Stimulated activated naive CD8-positive, alpha-beta T cell treated with anti-CD3 and anti-CD28 coated beads, Interleukin-15, amount 100 ng/mL, for 72 hours (primary cell): ENCODE measurements at regions not wholly inside any gene's neighbourhood (a gene's known extent, or its start where the extent isn't known, plus 50 kb on each side); places are given as distances from the start of the nearest gene placed in this dataset.

ENCODE experiments used
- ATAC-seq: fragments of 150-1000 bp; cut with Tn5 transposase; 2 replicates; pipeline ENCODE4 v1.10.0; 2021; ENCODE audit warnings: mild to moderate bottlenecking, moderate library complexity
- DNase-seq, 2 donors: peaks; one replicate each; pipeline ENCODE4 v3.0.0; 2021 to 2022
- H3K27ac Mint-ChIP-seq, 2 donors: one replicate each; pipeline ENCODE4 v1.8.0; 2022; ENCODE audit warnings: mild to moderate bottlenecking in 2 of 2, mixed read lengths in 2 of 2, moderate library complexity in 2 of 2
- H3K27me3 Mint-ChIP-seq: one replicate; pipeline ENCODE4 v1.8.0; 2022; ENCODE audit warnings: mixed read lengths
- H3K4me1 Mint-ChIP-seq: one replicate; pipeline ENCODE4 v1.8.0; 2022; ENCODE audit warnings: mild to moderate bottlenecking, mixed read lengths
- H3K4me3 Mint-ChIP-seq, 2 donors: one replicate each; pipeline ENCODE4 v1.8.0; 2022; ENCODE audit warnings: mild to moderate bottlenecking in 2 of 2, mixed read lengths in 2 of 2, moderate library complexity in 1 of 2
- H3K9me3 Mint-ChIP-seq, 2 donors: one replicate each; pipeline ENCODE4 v1.8.0; 2022; ENCODE audit warnings: mixed read lengths in 2 of 2

DNA sequence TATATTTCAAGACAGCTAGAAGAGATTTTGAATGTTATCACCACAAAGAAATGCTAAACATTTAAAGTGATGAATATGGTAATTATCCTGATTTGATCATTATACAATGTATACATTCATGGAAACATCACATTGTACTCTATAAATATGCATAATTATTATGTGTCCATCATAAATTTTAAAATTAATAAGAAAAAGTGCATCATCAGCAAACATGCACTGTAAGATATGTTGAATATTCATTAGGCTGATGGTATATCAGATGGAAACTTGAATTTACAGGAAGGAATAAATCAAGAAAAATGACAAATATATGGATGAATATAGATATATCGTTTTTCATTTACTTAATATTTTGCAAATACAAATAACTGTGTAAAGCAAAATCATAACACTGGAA is 812.1 kb upstream of the INTU start:
- ATAC-seq = no peak
- Mint-ChIP-seq H3K4me1 (no peaks in the 10 kb centered on the region), H3K27ac (no peak overlapping the region), H3K9me3 (peaks cover 0 to 4% of the 10 kb centered on the region in 2 donors), H3K4me3 (no peak overlapping the region), H3K27me3 (no peaks in the 10 kb centered on the region)
- DNase-seq = no peak

DNA sequence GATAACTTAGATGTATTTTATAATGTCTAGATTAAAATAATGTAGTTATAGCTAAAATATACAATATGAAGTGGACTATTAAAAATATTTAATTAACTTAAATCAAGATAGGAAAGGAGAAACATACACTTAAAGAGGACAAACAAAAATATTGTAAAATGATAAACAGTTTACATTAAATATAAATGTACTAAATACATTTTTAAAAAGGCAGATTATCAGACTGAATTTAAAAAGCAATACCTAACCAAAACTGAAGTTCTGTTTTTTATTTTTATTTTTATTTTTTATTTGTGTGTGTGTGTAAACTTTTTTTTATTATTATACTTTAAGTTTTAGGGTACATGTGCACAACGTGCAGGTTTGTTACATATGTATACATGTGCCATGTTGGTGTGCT is 811.6 kb upstream of the INTU start:
- no peak overlapping the region for H3K4me3 Mint-ChIP-seq

DNA sequence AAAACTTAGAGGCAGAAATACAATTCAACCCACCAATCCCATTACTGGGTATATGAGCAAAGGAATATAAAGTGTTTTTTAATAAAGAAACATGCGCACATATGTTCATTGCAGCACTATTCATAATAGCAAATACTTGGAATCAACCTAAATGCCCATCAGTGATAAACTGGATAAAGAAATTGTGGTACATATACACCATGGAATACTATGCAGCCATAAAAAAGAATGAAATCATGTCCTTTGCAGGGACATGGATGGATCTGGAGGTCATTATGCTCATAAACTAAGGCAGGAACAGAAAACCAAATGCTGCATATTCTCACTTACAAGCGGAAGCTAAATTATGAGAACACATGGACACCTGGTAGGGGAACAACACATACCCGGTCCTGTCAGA is 807.7 kb upstream of the INTU start:
- no peaks in the 10 kb centered on the region for H3K4me1 Mint-ChIP-seq
- no peak overlapping the region for H3K27ac Mint-ChIP-seq
- ATAC-seq = no peak
- H3K9me3 Mint-ChIP-seq = peaks cover 6% of the 10 kb centered on the region in 2 donors
- no peak overlapping the region for H3K4me3 Mint-ChIP-seq
- no peak for DNase-seq
- H3K27me3 Mint-ChIP-seq = no peaks in the 10 kb centered on the region

More for the DNA sequence above, 811.6 kb upstream of the INTU start:
- DNase-seq (no peak), ATAC-seq (no peak)
- Mint-ChIP-seq H3K9me3 (peaks cover 0 to 4% of the 10 kb centered on the region in 2 donors), H3K4me1 (no peaks in the 10 kb centered on the region), H3K27ac (no peak overlapping the region), H3K27me3 (no peaks in the 10 kb centered on the region)

DNA sequence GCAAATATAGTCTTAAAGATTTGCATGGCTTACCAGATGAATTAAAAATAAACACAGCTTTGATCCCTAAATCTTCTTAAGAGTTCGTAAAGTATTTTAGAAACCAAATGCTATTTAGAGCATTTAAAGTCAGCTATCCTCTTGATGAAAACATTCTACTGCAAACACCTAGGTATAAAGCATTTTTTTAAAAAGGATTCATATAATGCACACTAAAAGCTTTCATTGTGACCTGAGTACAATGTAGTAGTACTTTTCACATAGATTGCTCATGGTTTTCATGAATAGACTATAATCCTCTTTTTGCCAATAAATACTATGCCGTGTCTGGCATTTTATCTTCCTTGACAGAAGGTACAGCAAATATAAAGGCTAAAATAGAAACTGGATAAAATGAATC is 805.1 kb upstream of the INTU start:
- H3K27ac Mint-ChIP-seq = no peak overlapping the region
- peaks cover 4 to 24% of the 10 kb centered on the region in 2 donors for H3K9me3 Mint-ChIP-seq
- H3K4me3 Mint-ChIP-seq = no peak overlapping the region

DNA sequence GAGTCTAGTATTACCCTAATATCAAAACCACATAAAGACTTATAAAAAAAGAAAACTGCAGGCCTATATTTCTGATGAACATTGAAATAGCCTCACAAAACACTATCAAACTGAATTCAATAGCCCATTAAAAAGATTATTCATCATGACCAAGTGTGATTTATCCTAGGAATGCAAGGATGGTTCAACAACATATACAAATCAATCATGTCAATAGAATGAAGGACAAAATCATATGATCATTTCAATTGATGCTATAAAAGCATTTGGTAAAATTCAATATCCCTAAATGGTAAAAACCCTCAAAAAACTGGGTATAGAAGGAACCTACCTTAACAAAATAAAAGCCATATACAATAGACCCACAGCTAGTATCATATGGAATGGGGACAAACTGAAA is 797.9 kb upstream of the INTU start:
- Mint-ChIP-seq H3K27me3 (no peaks in the 10 kb centered on the region), H3K4me1 (no peaks in the 10 kb centered on the region), H3K4me3 (no peak overlapping the region), H3K27ac (no peak overlapping the region), H3K9me3 (peaks cover 24 to 51% of the 10 kb centered on the region in 2 donors)
- ATAC-seq (no peak), DNase-seq (no peak)

More for the DNA sequence above, 805.1 kb upstream of the INTU start:
- Mint-ChIP-seq H3K27me3 (no peaks in the 10 kb centered on the region), H3K4me1 (no peaks in the 10 kb centered on the region)
- no peak for DNase-seq
- no peak for ATAC-seq

DNA sequence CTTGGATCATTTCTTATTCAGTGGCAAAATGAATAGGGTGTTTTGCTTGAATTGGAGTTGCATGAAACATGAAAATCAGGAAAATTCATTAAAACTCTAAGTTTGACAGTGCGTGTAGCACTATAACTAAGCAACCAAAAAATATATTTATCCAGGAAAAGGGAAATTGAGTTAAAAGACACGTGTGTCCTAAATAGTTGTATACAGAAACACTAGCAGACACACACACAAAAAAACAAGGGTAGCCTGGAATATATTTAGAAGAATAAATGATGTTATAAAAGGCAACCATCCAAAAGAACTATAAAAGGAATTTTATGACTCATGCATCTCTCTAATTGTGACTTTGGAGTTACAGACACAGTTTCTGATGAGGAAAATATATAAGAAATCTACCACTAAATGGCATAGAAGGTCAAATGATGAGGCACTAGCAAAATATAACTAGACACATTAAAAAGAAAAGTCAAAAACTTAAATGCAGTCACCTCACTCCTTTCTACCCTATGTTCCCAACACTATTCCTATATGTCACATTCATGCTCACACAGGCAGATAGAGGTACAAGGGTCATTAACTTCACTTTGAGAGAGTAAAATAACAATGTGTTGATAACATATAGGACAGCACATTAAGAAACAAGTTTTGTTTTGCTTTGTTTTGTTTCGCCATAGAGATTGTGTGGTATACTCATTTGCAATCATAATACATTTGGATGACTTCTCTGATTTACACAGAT is 793.6 kb upstream of the INTU start:
- DNase-seq (no peak), ATAC-seq (no peak)
- H3K9me3 Mint-ChIP-seq = peaks cover 19 to 36% of the 10 kb centered on the region in 2 donors
- H3K4me1 Mint-ChIP-seq = no peaks in the 10 kb centered on the region
- H3K4me3 Mint-ChIP-seq = no peak overlapping the region
- no peak overlapping the region for H3K27ac Mint-ChIP-seq
- H3K27me3 Mint-ChIP-seq = no peaks in the 10 kb centered on the region

DNA sequence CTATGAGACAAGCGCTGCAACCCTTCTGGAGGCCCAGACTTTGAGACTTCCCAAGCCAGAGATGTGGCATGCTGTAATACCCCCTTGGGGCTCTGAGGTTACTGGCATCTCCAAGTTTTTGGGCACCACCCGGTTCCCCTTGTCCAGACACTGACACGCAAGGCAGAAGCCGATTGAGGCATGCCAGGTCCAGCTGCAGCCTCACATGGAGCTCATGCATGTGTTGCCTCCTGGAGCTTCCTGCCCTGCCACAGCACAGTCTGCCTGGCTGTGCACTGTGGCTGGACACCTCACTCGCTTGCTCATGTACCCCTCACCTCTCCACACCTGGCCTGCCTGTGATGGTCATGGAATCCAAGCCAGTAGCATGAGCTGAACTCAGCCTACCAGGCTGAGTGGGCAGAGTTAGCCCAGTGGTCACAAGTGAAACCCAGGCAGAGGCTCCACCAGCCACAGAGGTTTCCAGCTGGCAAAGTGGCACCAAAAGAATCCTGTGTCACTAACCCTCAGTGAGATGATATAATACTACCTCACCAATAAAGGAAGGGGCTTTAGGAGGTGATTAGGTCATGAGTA is 789.2 kb upstream of the INTU start:
- Mint-ChIP-seq H3K4me3 (no peak overlapping the region), H3K27me3 (no peaks in the 10 kb centered on the region), H3K4me1 (no peaks in the 10 kb centered on the region), H3K27ac (no peak overlapping the region), H3K9me3 (peaks cover 5 to 17% of the 10 kb centered on the region in 2 donors)
- ATAC-seq (no peak), DNase-seq (no peak)

DNA sequence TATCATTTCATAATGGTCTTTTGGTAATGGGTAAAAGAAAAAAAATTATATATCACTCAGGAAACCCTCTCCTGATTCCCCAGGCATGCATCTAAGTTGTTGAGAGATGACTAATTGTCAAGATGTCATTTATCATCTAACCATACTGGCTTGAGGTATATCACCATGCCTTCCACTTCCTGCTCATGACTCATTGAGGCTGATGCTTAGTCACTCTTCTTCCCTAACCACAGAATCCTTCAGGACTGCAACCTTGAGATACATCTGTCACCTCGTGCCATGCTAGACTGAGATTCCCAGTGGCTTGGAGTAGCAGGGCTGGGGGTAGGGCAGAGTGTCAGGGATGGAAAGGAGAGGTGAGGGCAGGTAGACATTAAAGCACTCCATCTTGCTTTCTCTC is 782.5 kb upstream of the INTU start:
- Mint-ChIP-seq H3K4me1 (no peaks in the 10 kb centered on the region), H3K27ac (no peak overlapping the region), H3K4me3 (no peak overlapping the region), H3K27me3 (no peaks in the 10 kb centered on the region), H3K9me3 (peaks cover under 1 to 5% of the 10 kb centered on the region in 2 donors)
- ATAC-seq = no peak
- DNase-seq = no peak

DNA sequence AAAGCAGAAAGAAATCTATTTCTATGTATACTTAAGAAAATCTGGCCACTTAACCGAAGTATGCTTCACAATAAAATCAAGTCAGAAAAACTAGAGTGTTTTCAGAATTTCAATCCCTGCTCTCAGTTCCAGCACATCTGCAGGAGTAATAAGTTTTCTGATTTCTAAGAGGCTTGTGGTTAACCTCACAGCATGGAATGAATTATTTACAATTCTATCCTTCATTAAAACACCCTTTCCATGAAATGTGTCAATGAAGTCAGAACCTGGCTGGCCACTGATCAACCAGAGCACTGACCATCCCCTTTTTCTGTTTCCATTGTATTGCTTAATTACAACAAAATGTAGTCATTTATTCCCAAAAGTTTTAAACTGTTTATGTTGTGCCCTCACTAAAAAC is 781.4 kb upstream of the INTU start:
- ATAC-seq (no peak), DNase-seq (no peak)
- Mint-ChIP-seq H3K27ac (no peak overlapping the region), H3K4me1 (no peaks in the 10 kb centered on the region), H3K4me3 (no peak overlapping the region), H3K27me3 (no peaks in the 10 kb centered on the region), H3K9me3 (peaks cover 0 to 5% of the 10 kb centered on the region in 2 donors)

DNA sequence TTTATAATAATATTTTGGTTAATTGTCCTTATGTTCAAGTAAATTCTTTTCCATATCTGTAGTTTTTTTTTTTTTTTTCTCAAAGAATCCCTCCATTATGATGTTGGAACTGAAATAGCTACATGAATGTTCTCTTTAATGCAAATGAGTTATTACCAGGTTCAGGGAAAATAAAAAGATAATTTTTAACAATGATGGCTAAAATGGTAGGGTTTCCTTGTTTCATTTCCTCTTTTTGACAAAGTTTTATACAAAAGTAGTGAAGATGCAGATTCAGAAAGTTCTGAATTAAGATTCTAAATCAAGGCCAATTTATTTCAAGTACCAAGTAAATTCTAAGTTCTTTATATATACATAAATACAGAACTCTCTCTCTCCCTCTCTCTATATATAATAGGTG is 779.0 kb upstream of the INTU start:
- Mint-ChIP-seq H3K4me1 (no peaks in the 10 kb centered on the region), H3K27ac (no peak overlapping the region), H3K4me3 (no peak overlapping the region), H3K9me3 (peaks cover 0 to 5% of the 10 kb centered on the region in 2 donors), H3K27me3 (no peaks in the 10 kb centered on the region)
- ATAC-seq (no peak), DNase-seq (no peak)

DNA sequence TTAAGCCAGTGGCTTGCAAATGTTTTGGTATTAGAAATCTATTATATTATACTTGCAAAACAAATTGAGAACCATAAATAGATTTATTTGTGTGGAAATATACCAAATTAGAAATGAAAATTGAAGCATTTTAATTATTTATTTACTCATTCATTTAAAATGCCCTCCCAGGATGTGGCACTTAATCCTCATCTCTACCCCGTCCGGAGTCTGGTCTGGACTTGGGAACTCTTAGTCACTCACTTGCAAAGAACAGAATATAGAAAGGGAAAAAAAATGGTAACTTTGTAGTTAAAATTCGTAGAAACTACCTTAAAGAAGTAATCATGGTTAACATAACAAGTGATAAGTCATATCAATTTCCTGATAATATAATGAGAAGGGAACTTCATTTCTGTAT is 775.9 kb upstream of the INTU start:
- H3K27me3 Mint-ChIP-seq = no peaks in the 10 kb centered on the region
- H3K27ac Mint-ChIP-seq = no peak overlapping the region
- DNase-seq (no peak), ATAC-seq (no peak)
- H3K4me1 Mint-ChIP-seq = no peaks in the 10 kb centered on the region
- H3K4me3 Mint-ChIP-seq = no peak overlapping the region
- peaks cover 0 to 8% of the 10 kb centered on the region in 2 donors for H3K9me3 Mint-ChIP-seq

DNA sequence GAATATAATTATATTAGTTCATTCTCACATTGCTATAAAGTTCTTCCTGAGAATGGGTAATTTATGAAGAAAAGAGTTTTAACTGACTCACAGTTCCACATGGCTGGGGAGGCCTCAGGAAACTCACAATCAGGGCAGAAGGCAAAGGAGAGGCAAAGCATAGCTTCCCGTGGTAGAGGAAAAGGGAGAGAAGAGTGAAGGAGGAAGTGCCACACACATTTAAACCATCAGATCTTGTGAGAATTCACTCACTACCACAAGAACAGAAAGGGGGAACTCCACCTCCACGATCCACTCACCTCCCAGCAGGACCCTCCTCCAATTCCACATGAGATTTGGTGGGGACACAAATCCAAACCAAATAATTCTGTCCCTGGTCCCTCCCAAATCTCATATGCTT is 773.4 kb upstream of the INTU start:
- DNase-seq (no peak), ATAC-seq (no peak)
- no peak overlapping the region for H3K27ac Mint-ChIP-seq
- peaks cover 0 to 15% of the 10 kb centered on the region in 2 donors for H3K9me3 Mint-ChIP-seq
- no peaks in the 10 kb centered on the region for H3K27me3 Mint-ChIP-seq
- no peaks in the 10 kb centered on the region for H3K4me1 Mint-ChIP-seq
- no peak overlapping the region for H3K4me3 Mint-ChIP-seq

DNA sequence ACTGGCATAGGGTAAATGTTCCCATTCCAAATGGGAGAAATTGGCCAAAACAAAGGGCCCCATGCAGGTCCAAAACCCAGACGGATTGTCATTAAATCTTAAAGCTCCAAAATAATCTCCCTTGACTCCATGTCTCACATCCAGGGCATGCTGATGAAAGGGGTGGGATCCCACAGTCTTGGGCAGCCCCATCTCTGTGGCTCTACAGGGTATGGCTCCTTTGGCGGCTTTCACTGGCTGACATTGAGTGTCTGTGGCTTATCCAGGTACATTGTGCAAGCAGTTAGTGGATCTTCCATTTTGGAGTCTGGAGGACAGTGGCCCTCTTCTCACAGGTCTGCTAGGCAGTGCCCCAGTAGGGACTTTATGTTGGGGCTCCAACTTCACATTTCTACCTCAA is 772.9 kb upstream of the INTU start:
- no peaks in the 10 kb centered on the region for H3K4me1 Mint-ChIP-seq
- H3K4me3 Mint-ChIP-seq = no peak overlapping the region
- DNase-seq (no peak), ATAC-seq (no peak)
- peaks cover 0 to 19% of the 10 kb centered on the region in 2 donors for H3K9me3 Mint-ChIP-seq
- H3K27ac Mint-ChIP-seq = no peak overlapping the region
- H3K27me3 Mint-ChIP-seq = no peaks in the 10 kb centered on the region

DNA sequence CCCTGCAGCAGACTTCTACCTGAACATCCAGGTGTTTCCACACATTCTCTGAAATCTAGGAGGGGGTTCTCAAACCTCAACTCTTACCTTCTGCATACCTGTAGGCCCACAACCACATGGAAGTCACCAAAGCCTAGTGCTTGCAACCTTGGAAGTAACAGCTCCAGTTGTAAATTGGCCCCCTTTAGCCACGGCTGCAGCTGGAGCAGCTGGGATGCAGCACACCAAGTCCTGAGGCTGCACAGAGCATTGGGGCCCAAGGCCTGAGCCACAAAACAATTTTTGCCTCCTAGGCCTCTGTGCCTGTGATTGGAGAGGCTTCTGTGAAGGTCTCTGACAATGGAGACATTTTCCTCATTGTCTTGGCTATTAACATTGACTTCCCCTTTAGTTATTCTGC is 772.4 kb upstream of the INTU start:
- ATAC-seq (no peak), DNase-seq (no peak)
- Mint-ChIP-seq H3K9me3 (peaks cover 0 to 24% of the 10 kb centered on the region in 2 donors), H3K27me3 (no peaks in the 10 kb centered on the region), H3K4me3 (no peak overlapping the region), H3K27ac (no peak overlapping the region), H3K4me1 (no peaks in the 10 kb centered on the region)

DNA sequence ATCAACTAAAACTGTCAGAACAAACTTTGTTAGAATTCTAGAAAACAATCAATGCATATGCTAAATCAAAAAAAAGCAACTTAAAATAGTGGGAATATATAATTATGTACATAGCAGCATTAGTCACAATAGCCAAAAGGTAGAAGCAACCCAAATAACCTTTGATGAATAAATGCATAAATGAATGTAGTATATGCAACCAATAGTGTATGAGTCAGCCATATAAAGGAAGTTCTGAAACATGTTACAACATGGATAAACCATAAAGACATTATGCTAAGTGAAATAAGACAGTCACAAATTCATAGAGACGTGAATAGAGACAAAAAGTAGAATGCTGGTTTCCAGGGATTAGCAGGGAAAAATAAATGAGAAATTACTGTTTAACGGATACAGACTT is 762.8 kb upstream of the INTU start:
- DNase-seq (no peak), ATAC-seq (no peak)
- H3K4me3 Mint-ChIP-seq = no peak overlapping the region
- H3K4me1 Mint-ChIP-seq = no peaks in the 10 kb centered on the region
- peaks cover 21 to 39% of the 10 kb centered on the region in 2 donors for H3K9me3 Mint-ChIP-seq
- no peak overlapping the region for H3K27ac Mint-ChIP-seq
- H3K27me3 Mint-ChIP-seq = no peaks in the 10 kb centered on the region

DNA sequence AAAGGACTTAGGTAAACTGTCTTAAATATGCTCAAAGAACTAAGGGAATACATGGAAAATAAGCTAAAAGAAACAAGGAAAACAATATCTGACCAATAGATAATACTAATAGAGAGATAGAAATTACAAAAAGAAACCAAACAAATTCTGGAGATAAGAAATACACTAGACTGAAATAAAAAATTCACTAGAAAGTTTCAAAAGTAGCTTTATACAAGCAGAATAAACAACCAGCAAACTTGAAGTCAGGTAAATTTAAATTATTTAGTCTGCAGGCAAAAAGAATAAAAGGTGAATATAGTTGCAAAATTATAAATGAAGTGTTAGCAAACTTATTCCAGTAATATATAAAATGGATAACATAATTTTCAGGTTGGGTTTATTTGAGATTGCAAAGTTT is 760.9 kb upstream of the INTU start:
- Mint-ChIP-seq H3K27ac (no peak overlapping the region), H3K4me1 (no peaks in the 10 kb centered on the region), H3K4me3 (no peak overlapping the region), H3K9me3 (peaks cover 21 to 33% of the 10 kb centered on the region in 2 donors), H3K27me3 (no peaks in the 10 kb centered on the region)
- no peak for ATAC-seq
- no peak for DNase-seq

DNA sequence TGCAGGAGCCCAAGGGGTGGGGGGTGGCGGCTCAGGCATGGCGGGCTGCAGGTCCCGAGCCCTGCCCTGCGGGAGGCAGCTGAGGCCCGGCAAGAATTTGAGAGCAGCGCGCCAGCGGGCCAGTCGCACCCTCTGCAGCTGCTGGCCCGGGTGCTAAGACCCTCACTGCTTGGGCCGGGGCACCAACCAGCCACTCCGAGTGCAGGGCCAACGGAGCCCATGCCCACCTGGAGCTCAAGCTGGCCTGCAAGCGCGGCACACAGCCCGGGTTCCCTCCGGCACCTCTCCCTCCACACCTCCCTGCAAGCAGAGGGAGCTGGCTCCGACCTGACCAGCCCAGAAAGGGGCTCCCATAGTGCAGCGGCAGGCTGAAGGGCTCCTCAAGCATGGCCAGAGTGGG is 758.2 kb upstream of the INTU start:
- no peak overlapping the region for H3K27ac Mint-ChIP-seq

More for the DNA sequence above, 758.2 kb upstream of the INTU start:
- ATAC-seq (no peak), DNase-seq (no peak)
- no peak overlapping the region for H3K4me3 Mint-ChIP-seq
- H3K27me3 Mint-ChIP-seq = no peaks in the 10 kb centered on the region
- H3K9me3 Mint-ChIP-seq = peaks cover 14 to 23% of the 10 kb centered on the region in 2 donors
- H3K4me1 Mint-ChIP-seq = no peaks in the 10 kb centered on the region
